ENCODE measurements at regions not wholly inside any gene's neighbourhood (a gene's known extent, or its start where the extent isn't known, plus 50 kb on each side); places are given as distances from the start of the nearest gene placed in this dataset.

DNA sequence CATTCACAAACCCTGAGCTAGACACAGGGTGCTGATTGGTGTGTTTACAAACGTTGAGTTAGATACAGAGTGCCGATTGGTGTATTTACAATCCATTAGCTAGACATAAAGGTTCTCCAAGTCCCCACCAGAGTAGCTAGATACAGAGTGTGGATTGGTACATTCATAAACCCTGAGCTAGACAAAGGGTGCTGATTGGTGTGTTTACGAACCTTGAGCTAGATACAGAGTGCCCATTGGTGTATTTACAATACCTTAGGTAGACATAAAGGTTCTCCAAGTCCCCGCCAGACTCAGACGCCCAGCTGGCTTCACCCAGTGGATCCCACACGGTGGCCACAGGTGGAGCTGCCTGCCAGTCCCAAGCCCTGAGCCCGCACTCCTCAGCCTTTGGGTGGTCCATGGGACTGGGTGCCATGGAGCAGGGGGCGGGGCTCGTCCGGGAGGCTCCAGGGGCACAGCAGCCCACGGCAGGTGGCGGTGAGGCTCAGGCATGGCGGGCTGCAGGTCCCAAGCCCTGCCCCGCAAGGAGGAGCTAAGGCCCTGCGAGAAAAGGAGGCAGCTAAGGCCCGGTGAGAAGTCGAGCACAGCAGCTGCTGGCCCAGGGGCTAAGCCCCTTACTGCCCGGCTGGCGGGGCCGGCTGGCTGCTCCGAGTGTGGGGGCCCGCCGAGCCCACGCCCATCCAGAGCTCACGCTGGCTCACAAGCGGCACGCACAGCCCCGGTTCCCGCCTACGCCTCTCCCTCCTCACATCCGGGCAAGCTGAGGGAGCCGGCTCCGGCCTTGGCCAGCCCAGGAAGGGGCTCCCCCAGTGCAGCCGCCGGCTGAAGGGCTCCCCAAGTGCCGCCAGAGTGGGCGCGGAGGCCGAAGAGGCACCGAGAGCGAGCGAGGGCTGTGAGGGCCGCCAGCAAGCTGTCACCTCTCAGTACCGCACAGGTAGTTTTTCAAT is 1039.2 kb upstream of the CDH9 start:
- 91% methylated on average over 24 of the region's 44 CpGs for WGBS
- H3K36me3 ChIP-seq, result no peaks in the 10 kb centered on the region
- H3K9me3 ChIP-seq, result no peaks in the 10 kb centered on the region
- H3K4me1 ChIP-seq, result no peaks in the 10 kb centered on the region
- H3K27ac ChIP-seq (replicated peaks in 1 of 4), result no peak overlapping the region
- intact Hi-C loops (cut with DNase I), result no loop called here
- no peak for DNase-seq (ENCODE audit: extremely low spot score)
- no peaks in the 10 kb centered on the region for H3K27me3 ChIP-seq
- no peak overlapping the region for H3K4me3 ChIP-seq
- TF ChIP-seq, protein P1, sequence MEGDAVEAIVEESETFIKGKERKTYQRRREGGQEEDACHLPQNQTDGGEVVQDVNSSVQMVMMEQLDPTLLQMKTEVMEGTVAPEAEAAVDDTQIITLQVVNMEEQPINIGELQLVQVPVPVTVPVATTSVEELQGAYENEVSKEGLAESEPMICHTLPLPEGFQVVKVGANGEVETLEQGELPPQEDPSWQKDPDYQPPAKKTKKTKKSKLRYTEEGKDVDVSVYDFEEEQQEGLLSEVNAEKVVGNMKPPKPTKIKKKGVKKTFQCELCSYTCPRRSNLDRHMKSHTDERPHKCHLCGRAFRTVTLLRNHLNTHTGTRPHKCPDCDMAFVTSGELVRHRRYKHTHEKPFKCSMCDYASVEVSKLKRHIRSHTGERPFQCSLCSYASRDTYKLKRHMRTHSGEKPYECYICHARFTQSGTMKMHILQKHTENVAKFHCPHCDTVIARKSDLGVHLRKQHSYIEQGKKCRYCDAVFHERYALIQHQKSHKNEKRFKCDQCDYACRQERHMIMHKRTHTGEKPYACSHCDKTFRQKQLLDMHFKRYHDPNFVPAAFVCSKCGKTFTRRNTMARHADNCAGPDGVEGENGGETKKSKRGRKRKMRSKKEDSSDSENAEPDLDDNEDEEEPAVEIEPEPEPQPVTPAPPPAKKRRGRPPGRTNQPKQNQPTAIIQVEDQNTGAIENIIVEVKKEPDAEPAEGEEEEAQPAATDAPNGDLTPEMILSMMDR (IDR thresholded peaks at IDR 0.05), result no peak
- TF ChIP-seq EP300 (IDR thresholded peaks at IDR 0.05) (no peak), POLR2AphosphoS5 (IDR thresholded peaks at IDR 0.05) (no peak), POLR2A (IDR thresholded peaks at IDR 0.05; ENCODE audit: low read depth) (no peak)

DNA sequence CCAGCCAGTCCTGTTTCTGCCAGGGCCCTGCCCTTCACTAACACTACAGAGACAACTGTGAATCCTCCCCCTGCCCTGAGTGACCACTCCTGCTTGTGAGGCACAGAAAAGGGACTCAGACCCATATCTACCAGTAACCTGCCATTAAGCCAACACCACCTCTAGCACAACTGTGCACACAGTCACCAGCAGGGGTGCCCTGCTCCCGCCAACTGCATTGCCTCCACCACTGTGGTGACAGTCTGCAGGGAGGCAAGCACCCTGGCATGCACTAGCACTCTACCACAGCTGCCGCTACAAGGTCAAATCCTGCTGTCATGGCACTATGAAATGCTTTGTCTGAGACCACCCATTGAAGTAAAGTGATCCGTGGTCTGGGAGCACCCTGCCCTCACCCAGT is 1028.5 kb upstream of the CDH9 start:
- Histone ChIP-seq H3K4me1 (no peaks in the 10 kb centered on the region), H3K4me3 (no peak overlapping the region), H3K27me3 (no peaks in the 10 kb centered on the region), H3K36me3 (no peaks in the 10 kb centered on the region), H3K27ac (replicated peaks in 1 of 4) (no peak overlapping the region), H3K9me3 (no peaks in the 10 kb centered on the region)
- TF ChIP-seq, protein P1 (IDR thresholded peaks at IDR 0.05), result no peak
- 71% methylated on average over 1 of the region's 3 CpGs for WGBS
- intact Hi-C loops (cut with DNase I), result no loop called here
- no peak for DNase-seq (ENCODE audit: extremely low spot score)

DNA sequence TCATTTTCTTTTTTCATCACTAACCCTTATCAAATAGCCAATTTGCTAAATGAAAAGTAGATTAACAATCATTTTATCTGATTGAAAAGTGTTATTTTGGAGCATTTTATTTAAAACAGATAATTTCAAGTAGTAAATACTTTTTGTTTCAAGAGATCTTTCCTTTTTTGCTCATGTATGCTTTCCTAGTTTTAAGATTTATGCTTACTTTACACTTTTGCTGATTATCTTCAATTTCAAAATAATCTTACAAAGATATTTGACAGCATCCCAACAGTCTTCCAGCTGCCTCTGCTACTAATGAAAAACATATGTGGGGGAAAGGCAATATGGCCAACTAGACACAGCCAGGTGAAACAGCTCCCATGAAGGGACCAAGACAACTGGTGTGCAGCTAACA is 1027.3 kb upstream of the CDH9 start:
- intact Hi-C loops (cut with DNase I), result no loop called here
- Histone ChIP-seq H3K36me3 (no peaks in the 10 kb centered on the region), H3K27ac (replicated peaks in 1 of 4) (no peak overlapping the region), H3K4me3 (no peak overlapping the region), H3K9me3 (no peaks in the 10 kb centered on the region), H3K4me1 (no peaks in the 10 kb centered on the region), H3K27me3 (no peaks in the 10 kb centered on the region)
- TF ChIP-seq EP300 (IDR thresholded peaks at IDR 0.05), result no peak
- no peak for TF ChIP-seq POLR2AphosphoS5 (IDR thresholded peaks at IDR 0.05)
- TF ChIP-seq, protein P1 (IDR thresholded peaks at IDR 0.05), result no peak
- TF ChIP-seq POLR2A (IDR thresholded peaks at IDR 0.05; ENCODE audit: low read depth), result no peak
- DNase-seq (ENCODE audit: extremely low spot score), result no peak

DNA sequence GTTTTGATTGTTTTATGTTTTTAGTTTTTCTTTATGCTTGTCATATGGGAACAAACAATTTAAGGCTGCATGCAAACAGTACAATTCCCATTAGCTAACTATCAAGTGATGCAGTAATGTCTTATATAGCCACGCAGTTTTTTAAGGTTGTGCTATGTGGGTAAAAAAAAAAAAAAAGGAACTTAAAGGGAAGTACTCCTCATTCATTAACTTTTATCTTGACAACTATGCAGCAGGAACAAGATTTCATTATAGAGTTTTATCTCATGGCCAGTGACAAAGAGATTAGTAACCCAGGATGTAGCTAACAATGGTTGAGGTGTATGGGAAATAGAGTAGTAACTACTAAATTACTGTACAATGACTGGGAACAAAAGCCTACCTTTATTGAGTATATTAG is 1008.2 kb upstream of the CDH9 start:
- Histone ChIP-seq H3K4me1 (no peaks in the 10 kb centered on the region), H3K9me3 (no peaks in the 10 kb centered on the region), H3K36me3 (no peaks in the 10 kb centered on the region), H3K27me3 (no peaks in the 10 kb centered on the region), H3K4me3 (no peak overlapping the region), H3K27ac (replicated peaks in 1 of 4) (no peak overlapping the region)
- TF ChIP-seq, protein P1 (IDR thresholded peaks at IDR 0.05), result no peak
- TF ChIP-seq EP300 (IDR thresholded peaks at IDR 0.05) (no peak), POLR2AphosphoS5 (IDR thresholded peaks at IDR 0.05) (no peak), POLR2A (IDR thresholded peaks at IDR 0.05; ENCODE audit: low read depth) (no peak)
- intact Hi-C loops (cut with DNase I), result no loop called here
- DNase-seq (ENCODE audit: extremely low spot score), result no peak
- 58% methylated on average over 1 of the region's 1 CpG for WGBS

DNA sequence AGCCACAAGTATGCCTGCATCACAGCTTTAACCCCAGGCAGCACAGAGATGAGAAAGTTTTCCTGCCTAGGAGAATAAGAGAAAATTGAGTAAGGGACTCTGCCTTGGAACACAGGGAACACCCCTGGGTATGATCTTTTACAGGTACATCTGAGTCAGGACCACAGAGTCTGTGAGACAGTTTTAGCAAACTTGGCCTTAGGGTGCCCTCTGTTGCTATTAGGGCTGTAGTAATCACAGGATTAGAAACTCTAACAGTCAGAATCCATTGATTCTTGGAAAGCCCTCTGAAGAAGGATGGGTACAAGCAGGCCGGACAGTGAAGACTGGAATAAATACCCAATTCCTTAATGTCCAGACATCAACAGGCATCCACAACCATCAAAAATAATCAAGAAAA is 989.5 kb upstream of the CDH9 start:
- Histone ChIP-seq H3K36me3 (no peaks in the 10 kb centered on the region), H3K27ac (replicated peaks in 1 of 4) (no peak overlapping the region), H3K4me3 (no peak overlapping the region), H3K4me1 (no peaks in the 10 kb centered on the region), H3K27me3 (no peaks in the 10 kb centered on the region), H3K9me3 (peaks cover 0 to 19% (median 6%) of the 10 kb centered on the region in 4 donors)
- TF ChIP-seq EP300 (IDR thresholded peaks at IDR 0.05) (no peak), POLR2A (IDR thresholded peaks at IDR 0.05; ENCODE audit: low read depth) (no peak), POLR2AphosphoS5 (IDR thresholded peaks at IDR 0.05) (no peak)
- TF ChIP-seq, protein P1 (IDR thresholded peaks at IDR 0.05), result no peak
- intact Hi-C loops (cut with DNase I), result no loop called here
- no peak for DNase-seq (ENCODE audit: extremely low spot score)
- 100% methylated on average over 1 of the region's 1 CpG for WGBS
